ENCODE measurements at regions not wholly inside any gene's neighbourhood (a gene's known extent, or its start where the extent isn't known, plus 50 kb on each side); places are given as distances from the start of the nearest gene placed in this dataset.

- no peak for TF ChIP-seq POLR2A (IDR thresholded peaks at IDR 0.05)
- no peak for TF ChIP-seq POLR2AphosphoS5 (IDR thresholded peaks at IDR 0.05)
- TF ChIP-seq CTCF (IDR thresholded peaks at IDR 0.05): no peak
- TF ChIP-seq EP300 (IDR thresholded peaks at IDR 0.05; ENCODE audit: low read depth): no peak
Observed at GRCh38 chrX:7654316-7654715, 188.7 kb upstream of the VCX start.
